Coronary artery (tissue), 2 donors: ENCODE measurements at regions not wholly inside any gene's neighbourhood (a gene's known extent, or its start where the extent isn't known, plus 50 kb on each side); places are given as distances from the start of the nearest gene placed in this dataset.
"Not testable (repeated sequence)": the region's sequence is repeated elsewhere in the genome, so short reads cannot be mapped to it uniquely, and the experiment has no call there.

ENCODE experiments used
- DNase-seq: peaks from one replicate; pipeline ENCODE4 v3.0.0-alpha.2; 2017; ENCODE audit warnings: low spot score
- H3K27ac ChIP-seq, 2 donors: fragments of 200-600 bp; sonication (generic); one replicate each; pipeline ENCODE4 v1.5.1; 2016 to 2019
- H3K4me3 ChIP-seq: fragments of 200-600 bp; sonication (generic); 2 replicates; pipeline ENCODE4 v1.5.1; 2016; ENCODE audit warnings: mild to moderate bottlenecking, moderate library complexity
- CTCF ChIP-seq: fragments of 200-600 bp; sonication (generic); IDR thresholded peaks from one replicate; pipeline ENCODE4 v1.5.1; 2019; ENCODE audit warnings: antibody characterized with exemption

- no peak overlapping the region for H3K4me3 ChIP-seq
- H3K27ac ChIP-seq = no peak overlapping the region
- no peak for TF ChIP-seq CTCF
- DNase-seq = no peak
Measured at GRCh38 chr14:44388306-44388705, 118.8 kb downstream of the FSCB start.

GRCh38 chr14:44385906-44386305 lies 121.2 kb downstream of the FSCB start:
- no peak for TF ChIP-seq CTCF
- Histone ChIP-seq H3K27ac (no peak overlapping the region), H3K4me3 (no peak overlapping the region)
- no peak for DNase-seq

- not testable (repeated sequence) for H3K4me3 ChIP-seq, H3K27ac ChIP-seq, DNase-seq
Measured at GRCh38 chr14:44385296-44385695, 121.8 kb downstream of the FSCB start.

- H3K4me3 ChIP-seq, DNase-seq, H3K27ac ChIP-seq: not testable (repeated sequence)
Measured at GRCh38 chr14:44384601-44385293, 122.3 kb downstream of the FSCB start.

GRCh38 chr14:44384093-44384492 lies 123.0 kb downstream of the FSCB start:
- H3K4me3 ChIP-seq = no peak overlapping the region
- DNase-seq = no peak
- no peak for TF ChIP-seq CTCF
- no peak overlapping the region for H3K27ac ChIP-seq

GRCh38 chr14:44383636-44384035 lies 123.4 kb downstream of the FSCB start:
- DNase-seq = no peak

GRCh38 chr14:44379292-44379977 lies 127.6 kb downstream of the FSCB start:
- Histone ChIP-seq H3K27ac (no peak overlapping the region), H3K4me3 (no peak overlapping the region)
- TF ChIP-seq CTCF = no peak
- DNase-seq = no peak

More at GRCh38 chr14:44383636-44384035, 123.4 kb downstream of the FSCB start:
- H3K4me3 ChIP-seq = no peak overlapping the region
- no peak overlapping the region for H3K27ac ChIP-seq
- TF ChIP-seq CTCF = no peak

- H3K27ac ChIP-seq = no peak overlapping the region
- no peak for TF ChIP-seq CTCF
- no peak overlapping the region for H3K4me3 ChIP-seq
- no peak for DNase-seq
Measured at GRCh38 chr14:44374906-44375305, 132.2 kb downstream of the FSCB start.
